GM18502 (cell line): ENCODE measurements at regions not wholly inside any gene's neighbourhood (a gene's known extent, or its start where the extent isn't known, plus 50 kb on each side); places are given as distances from the start of the nearest gene placed in this dataset.
"Not testable (repeated sequence)": the region's sequence is repeated elsewhere in the genome, so short reads cannot be mapped to it uniquely, and the experiment has no call there.

Experiments used
- ATAC-seq: cut with Tn5 transposase; IDR thresholded peaks from one replicate; pipeline ENCODE4 v1.9.1; 2021; ENCODE audit warnings: mild to moderate bottlenecking; ENCODE audit not compliant: unreplicated experiment, poor library complexity

DNA sequence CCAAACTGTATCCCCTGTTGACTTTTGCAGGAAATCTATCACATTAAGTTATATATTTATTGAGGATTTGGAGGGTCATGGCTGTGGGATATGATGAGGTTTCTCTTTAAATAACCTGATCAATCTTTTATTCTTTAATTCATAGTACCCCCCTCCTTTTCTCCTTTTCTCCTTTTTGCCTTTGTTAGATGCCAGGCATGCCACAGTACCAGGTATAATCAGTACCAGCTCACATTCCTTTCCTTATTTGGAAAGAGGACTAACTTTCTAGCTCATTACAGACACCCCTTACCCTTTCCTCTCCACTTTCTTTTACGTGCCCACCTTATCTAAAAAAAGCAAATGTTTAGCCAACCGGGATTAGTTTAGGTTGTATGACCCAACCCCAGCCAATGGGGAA is 326.4 kb upstream of the NAALADL2 start:
- no peak for ATAC-seq

- ATAC-seq, result no peak
Measured at GRCh38 chr3:174533286-174533685, 325.8 kb upstream of the NAALADL2 start.

DNA sequence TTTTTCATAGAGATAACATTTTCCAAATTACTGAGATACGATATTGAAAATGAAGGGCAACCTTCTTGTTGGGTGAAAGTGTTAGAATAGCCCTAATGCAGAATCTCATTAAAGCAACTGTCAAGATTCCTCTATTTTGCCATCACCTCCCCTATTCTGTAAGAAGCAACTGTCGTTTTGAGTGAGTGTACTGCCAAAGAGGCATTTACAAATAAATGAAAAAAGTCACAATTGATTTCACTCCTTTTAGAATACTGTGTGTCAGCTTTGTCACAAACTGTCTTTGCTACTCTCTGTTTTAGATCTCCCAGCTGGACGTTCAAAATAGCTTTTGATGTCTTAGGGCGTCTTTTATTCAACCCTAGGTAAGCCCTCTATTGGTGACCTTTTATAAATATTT is 322.8 kb upstream of the NAALADL2 start:
- ATAC-seq, result no peak

GRCh38 chr3:174538151-174538550 is 321.0 kb upstream of the NAALADL2 start:
- no peak for ATAC-seq

DNA sequence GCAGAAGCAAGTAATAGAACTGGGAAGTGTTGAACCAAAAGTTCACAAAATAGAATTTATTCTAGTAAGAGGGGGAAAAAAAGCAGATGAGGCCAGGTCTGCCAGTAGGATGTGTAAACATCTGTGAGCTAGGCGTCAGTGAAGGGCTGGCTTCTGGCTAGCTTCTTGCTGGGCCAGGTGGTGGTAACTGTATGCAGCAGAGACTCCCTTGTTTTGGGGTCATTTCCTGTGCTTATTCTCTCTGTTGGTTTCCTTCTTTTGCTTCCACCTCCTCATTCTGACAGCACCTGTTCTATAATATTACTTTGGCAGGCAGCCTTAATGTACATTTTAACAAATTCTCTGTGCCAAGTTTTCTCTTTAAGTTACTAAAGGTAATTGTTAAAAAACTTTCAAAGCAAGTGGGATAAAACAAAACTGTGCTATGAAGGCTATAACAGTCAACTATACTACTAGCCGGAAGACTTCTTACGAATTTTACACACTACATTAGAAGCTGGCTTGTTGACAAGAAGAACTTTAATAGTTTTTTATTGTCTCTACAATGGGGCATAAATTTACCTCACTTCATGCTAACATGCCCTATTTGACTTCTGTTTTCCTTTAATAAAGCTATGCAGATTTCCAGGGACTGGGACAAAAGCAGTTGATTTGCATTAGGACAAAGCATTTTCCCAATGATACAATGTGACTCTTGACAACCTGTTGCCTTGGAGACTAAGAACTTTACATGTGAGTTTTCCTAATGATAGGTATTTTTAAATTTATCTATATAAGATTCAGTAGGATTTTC is 318.8 kb upstream of the NAALADL2 start:
- no peak for ATAC-seq

- no peak for ATAC-seq
Measured at GRCh38 chr3:174541708-174542315, 317.3 kb upstream of the NAALADL2 start.

DNA sequence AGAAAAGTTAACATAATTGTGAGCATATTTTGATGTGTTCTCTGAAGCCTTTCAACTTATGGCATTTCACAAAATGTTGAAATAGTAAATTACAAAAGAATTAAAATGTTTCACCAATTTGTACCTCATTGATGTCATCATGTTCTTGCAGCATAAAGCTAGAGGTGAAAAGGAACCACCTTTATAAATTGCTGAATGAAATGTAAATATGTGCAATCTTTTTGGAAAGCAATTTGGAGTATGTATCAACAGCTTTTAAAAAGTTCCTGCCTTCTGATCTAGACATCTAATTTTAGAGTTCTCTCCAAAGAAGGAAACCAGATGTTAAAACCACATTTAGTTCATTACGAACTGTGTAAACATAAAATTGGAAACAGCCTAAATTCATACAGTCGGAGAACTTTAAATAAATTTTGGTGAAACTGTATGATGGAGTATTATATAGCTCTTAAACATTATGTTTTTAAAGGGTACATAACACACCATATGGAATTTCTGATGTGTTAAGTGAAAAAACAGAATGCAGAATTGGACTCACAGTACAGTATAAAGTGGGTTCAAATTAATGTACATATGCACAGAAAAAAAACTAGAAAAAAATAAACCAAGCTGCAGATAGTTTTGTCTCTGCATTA is 311.2 kb upstream of the NAALADL2 start:
- no peak for ATAC-seq

DNA sequence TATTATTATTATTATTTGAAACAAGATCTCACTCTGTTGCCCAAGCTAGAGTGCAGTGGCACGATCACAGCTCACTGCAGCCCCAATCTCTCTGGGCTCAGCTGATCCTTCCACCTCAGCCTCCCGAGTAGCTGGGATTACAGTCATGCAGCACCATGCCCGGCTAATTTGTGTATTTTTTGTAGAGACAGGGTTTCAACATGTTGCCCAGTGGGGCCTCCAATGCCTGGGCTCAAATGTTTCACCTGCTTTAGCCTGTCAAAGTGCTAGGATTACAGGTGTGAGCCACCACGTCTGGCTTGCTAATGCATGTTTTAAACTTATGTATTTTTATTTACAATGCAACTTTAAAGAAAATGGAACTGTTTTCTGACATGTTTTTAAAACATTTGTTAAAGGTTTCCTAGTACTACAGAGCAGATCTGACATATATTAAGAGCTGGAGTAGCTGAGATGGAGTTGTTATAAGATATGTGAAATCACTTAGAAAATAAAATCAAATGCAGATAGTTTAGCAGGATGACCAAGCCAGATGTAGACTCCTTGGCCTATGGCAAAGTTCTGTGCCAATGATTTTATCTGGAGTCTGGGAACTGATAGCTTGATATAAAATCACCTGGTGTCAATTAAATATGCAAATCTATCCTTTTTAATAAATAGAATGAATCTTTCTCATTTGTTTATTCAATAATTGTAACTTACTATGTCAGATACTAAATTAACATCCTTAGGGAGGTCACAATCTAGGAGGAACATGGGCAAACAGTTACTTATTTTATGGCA is 310.1 kb upstream of the NAALADL2 start:
- no peak for ATAC-seq

- no peak for ATAC-seq
Measured at GRCh38 chr3:174581558-174581957, 277.6 kb upstream of the NAALADL2 start.

- ATAC-seq, result no peak
Measured at GRCh38 chr3:174583396-174583795, 275.7 kb upstream of the NAALADL2 start.

- not testable (repeated sequence) for ATAC-seq
Measured at GRCh38 chr3:174587137-174587536, 272.0 kb upstream of the NAALADL2 start.

GRCh38 chr3:174596447-174596982 is 262.6 kb upstream of the NAALADL2 start:
- no peak for ATAC-seq

DNA sequence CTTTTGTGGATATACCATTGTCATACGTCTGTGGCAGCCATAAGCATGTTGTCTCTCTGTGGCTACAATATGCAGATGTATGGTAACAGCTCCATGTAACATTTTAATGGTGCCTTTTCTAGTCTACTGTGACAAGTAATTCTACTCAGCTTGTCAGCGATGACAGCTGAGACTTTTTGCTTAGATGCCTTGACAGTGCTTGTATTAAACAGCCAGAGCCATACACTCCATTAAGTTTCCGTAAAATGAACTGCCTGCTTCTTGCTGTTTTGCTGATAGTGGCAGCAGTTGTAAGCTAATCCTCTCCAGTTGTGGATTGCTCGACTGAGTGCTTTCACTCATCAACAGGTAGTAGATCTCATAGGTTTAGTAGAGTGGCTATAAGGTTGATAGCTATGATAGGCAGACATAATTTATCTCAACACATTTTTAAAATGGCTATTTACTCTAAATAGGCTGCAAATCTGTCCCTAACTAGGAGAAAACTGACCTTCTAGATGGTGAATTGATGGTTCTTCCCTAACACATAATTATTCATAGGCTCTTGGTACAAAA is 260.2 kb upstream of the NAALADL2 start:
- no peak for ATAC-seq

- ATAC-seq, result no peak
Measured at GRCh38 chr3:174613173-174613572, 246.0 kb upstream of the NAALADL2 start.

DNA sequence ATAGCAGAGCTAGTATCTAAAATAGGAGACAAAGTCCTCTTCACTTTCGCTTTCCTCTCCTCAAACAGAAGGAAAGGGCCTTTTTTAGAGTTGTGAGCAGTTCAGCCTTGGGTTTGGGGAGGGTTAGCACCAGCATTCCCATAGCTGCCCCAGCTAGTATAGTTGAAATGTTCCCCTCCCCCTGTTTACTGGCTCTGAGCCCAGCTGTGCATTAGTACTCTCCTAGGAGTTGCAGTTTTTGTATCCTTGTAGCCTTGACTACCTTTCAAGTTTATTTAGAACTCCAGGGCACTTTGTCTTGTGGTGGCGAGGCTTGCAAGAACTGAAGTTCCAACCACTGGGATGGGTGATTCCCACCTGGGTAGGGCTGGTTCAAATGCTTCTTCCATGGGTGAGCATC is 245.1 kb upstream of the NAALADL2 start:
- ATAC-seq, result no peak

DNA sequence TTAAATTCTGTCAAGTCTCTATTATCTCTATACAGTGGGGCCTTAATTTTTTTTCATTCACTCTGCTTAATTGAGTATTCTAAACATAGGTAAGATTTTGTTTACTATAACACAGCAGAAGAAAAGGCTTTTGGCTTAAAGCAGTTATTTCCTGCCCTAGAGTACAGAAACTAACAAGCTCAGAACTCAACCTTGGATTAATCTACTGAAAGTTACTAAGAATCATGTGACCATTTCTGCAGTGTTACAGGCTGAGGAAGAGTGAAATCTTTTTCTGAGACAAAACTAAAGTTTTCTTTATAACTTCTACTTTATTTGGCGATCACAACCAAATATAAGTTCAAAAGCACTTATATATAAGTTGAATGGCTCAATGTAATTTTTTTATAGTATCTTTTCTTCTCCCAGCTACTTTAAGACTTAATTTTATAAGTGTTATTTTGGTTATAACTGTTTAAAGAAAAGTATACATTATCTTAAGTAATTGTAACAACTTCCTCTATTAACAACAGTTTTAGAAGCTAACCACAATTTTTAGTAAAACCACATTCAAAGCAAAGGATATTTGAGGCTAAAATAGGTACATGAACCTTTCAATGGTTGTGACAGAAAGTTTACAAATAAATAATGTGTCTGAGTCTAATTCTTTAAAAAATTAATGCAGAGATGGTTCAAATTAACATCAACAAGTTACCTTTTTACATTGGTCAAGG is 240.6 kb upstream of the NAALADL2 start:
- ATAC-seq, result no peak

- ATAC-seq, result no peak
Measured at GRCh38 chr3:174619239-174619638, 239.9 kb upstream of the NAALADL2 start.

- ATAC-seq, result no peak
Measured at GRCh38 chr3:174620138-174620537, 239.0 kb upstream of the NAALADL2 start.

- ATAC-seq, result no peak
Measured at GRCh38 chr3:174620855-174621472, 238.2 kb upstream of the NAALADL2 start.
